H1 (cell line): ENCODE measurements at regions not wholly inside any gene's neighbourhood (a gene's known extent, or its start where the extent isn't known, plus 50 kb on each side); places are given as distances from the start of the nearest gene placed in this dataset.

Experiments used
- CTCF ChIA-PET: fragments of 300-600 bp; sonication (Branson Sonifier 250); formaldehyde crosslinking; loops from one replicate; lab custom pipeline; 2021; ENCODE audit not compliant: partially characterized antibody; lab: Charles Lee
- POLR2A ChIA-PET: fragments of 300-600 bp; sonication (Branson Sonifier 250); formaldehyde crosslinking; loops from one replicate; lab custom pipeline; 2021; ENCODE audit warnings: inconsistent platforms; ENCODE audit not compliant: partially characterized antibody; lab: Charles Lee
- DNase-seq, 2 experiments: peaks; one replicate each; pipeline versions ENCODE4 v3.0.0 to v3.0.0-alpha.2; 2010 to 2022; ENCODE audit warnings: low spot score in 2 of 2, low read depth in 1 of 2, mixed read lengths in 1 of 2
- FAIRE-seq: peaks from 2 replicates; lab custom pipeline; 2011; peaks lifted over from hg19 to GRCh38; lab: Jason Lieb, UNC
- H2AFZ ChIP-seq: 2 replicates; pipeline ENCODE4 v1.8.1; 2012; ENCODE audit warnings: low read length, inconsistent platforms
- H2AK5ac ChIP-seq: 2 replicates; pipeline ENCODE4 v1.6.1; 2013; ENCODE audit warnings: low read depth, low read length
- H2BK120ac ChIP-seq: replicated peaks from 2 replicates; pipeline ENCODE3; 2013; ENCODE audit warnings: low read depth, low read length, inconsistent platforms
- H2BK12ac ChIP-seq: 2 replicates; pipeline ENCODE4 v1.6.1; 2013; ENCODE audit warnings: low read depth, low read length
- H2BK15ac ChIP-seq: 2 replicates; pipeline ENCODE4 v1.6.1; 2013; ENCODE audit warnings: low read length
- H2BK20ac ChIP-seq: 2 replicates; pipeline ENCODE4 v1.6.1; 2013; ENCODE audit warnings: low read length
- H2BK5ac ChIP-seq: 2 replicates; pipeline ENCODE4 v1.6.1; 2013; ENCODE audit warnings: low read depth, low read length
- H3K14ac ChIP-seq: 2 replicates; pipeline ENCODE4 v1.6.1; 2013; ENCODE audit warnings: inconsistent platforms; ENCODE audit not compliant: insufficient read length
- H3K18ac ChIP-seq: 2 replicates; pipeline ENCODE4 v1.6.1; 2013; ENCODE audit warnings: low read length; ENCODE audit errors: extremely low read depth
- H3K23ac ChIP-seq: 2 replicates; pipeline ENCODE4 v1.6.1; 2013; ENCODE audit warnings: inconsistent platforms; ENCODE audit not compliant: insufficient read length
- H3K23me2 ChIP-seq: 2 replicates; pipeline ENCODE4 v1.6.1; 2013; ENCODE audit warnings: low read depth, low read length
- H3K27ac ChIP-seq: 2 replicates; pipeline ENCODE4 v1.6.1; 2011; ENCODE audit warnings: low read depth, low read length, inconsistent platforms
- H3K27me3 ChIP-seq, 4 experiments: replicated peaks in 1 of 4; 1 replicate in 1 of 4; 2 replicates in 3 of 4; pipeline versions ENCODE4 v1.6.1 to v1.8.1; 2011 to 2013; ENCODE audit warnings: low read length in 3 of 4, mild to moderate bottlenecking in 3 of 4, inconsistent platforms in 2 of 4, mixed read lengths in 2 of 4, moderate library complexity in 1 of 4; ENCODE audit not compliant: control insufficient read depth in 3 of 4, insufficient read depth in 3 of 4; ENCODE audit errors: extremely low read depth in 1 of 4
- H3K36me3 ChIP-seq, 4 experiments: 2 replicates each; pipeline versions ENCODE4 v1.6.1 to v1.8.1; 2011 to 2013; ENCODE audit warnings: mild to moderate bottlenecking in 4 of 4, low read length in 3 of 4, moderate library complexity in 2 of 4, control low read depth in 1 of 4, inconsistent platforms in 1 of 4; ENCODE audit not compliant: insufficient read depth in 4 of 4, control insufficient read depth in 2 of 4
- H3K4ac ChIP-seq: replicated peaks from 2 replicates; pipeline ENCODE3; 2013; ENCODE audit warnings: low read length, low read depth, mixed read lengths, inconsistent platforms; ENCODE audit not compliant: insufficient read length
- H3K4me1 ChIP-seq, 4 experiments: replicated peaks in 1 of 4; 1 replicate in 1 of 4; 2 replicates in 3 of 4; pipeline versions ENCODE4 v1.6.1 to v1.8.1; 2011 to 2013; ENCODE audit warnings: low read length in 3 of 4, inconsistent platforms in 2 of 4, mixed read lengths in 1 of 4; ENCODE audit not compliant: insufficient read depth in 4 of 4, control insufficient read depth in 3 of 4
- H3K4me2 ChIP-seq, 2 experiments: 2 replicates each; pipeline versions ENCODE4 v1.6.1 to v1.8.1; 2011 to 2013; ENCODE audit warnings: low read depth in 2 of 2, low read length in 2 of 2, control low read depth in 1 of 2, inconsistent platforms in 1 of 2, mild to moderate bottlenecking in 1 of 2; ENCODE audit not compliant: insufficient read depth in 1 of 2
- H3K4me3 ChIP-seq, 4 experiments: fragments of 200-600, 300-600 bp in 1 of 4; sonication (generic), shearing (Covaris generic), sonication (Bioruptor Twin) in 1 of 4; 2 replicates each; pipeline versions ENCODE4 v1.5.1 to v1.8.1; 2011 to 2016; ENCODE audit warnings: low read length in 4 of 4, low read depth in 3 of 4, control low read depth in 2 of 4, inconsistent platforms in 2 of 4, mild to moderate bottlenecking in 2 of 4, mixed read lengths in 1 of 4, moderate library complexity in 1 of 4; ENCODE audit not compliant: insufficient read depth in 2 of 4; ENCODE audit errors: extremely low read depth in 1 of 4
- H3K56ac ChIP-seq: replicated peaks from 2 replicates; pipeline ENCODE3; 2013; ENCODE audit warnings: low read depth, mild to moderate bottlenecking, mixed read lengths, low read length, inconsistent platforms; ENCODE audit not compliant: insufficient read length
- H3K79me1 ChIP-seq: 2 replicates; pipeline ENCODE4 v1.6.1; 2013; ENCODE audit warnings: low read depth, low read length, control low read depth
- H3K79me2 ChIP-seq, 2 experiments: 2 replicates each; pipeline versions ENCODE4 v1.6.1 to v1.8.1; 2012 to 2013; ENCODE audit warnings: low read length in 2 of 2, mild to moderate bottlenecking in 2 of 2, inconsistent platforms in 1 of 2; ENCODE audit not compliant: insufficient read depth in 2 of 2, control insufficient read depth in 1 of 2
- H3K9ac ChIP-seq, 4 experiments: replicated peaks in 1 of 4; 1 replicate in 1 of 4; 2 replicates in 3 of 4; pipeline versions ENCODE4 v1.6.1 to v1.8.1; 2011 to 2013; ENCODE audit warnings: low read depth in 3 of 4, low read length in 3 of 4, control low read depth in 2 of 4, mild to moderate bottlenecking in 2 of 4, moderate library complexity in 2 of 4, inconsistent platforms in 1 of 4; ENCODE audit errors: extremely low read depth in 1 of 4
- H3K9me3 ChIP-seq, 2 experiments: 2 replicates each; pipeline versions ENCODE4 v1.6.1 to v1.8.1; 2012 to 2013; ENCODE audit warnings: mild to moderate bottlenecking in 2 of 2, moderate library complexity in 2 of 2, control low read depth in 1 of 2, inconsistent platforms in 1 of 2, low read depth in 1 of 2, low read length in 1 of 2, mixed read lengths in 1 of 2; ENCODE audit not compliant: insufficient read depth in 2 of 2
- H4K20me1 ChIP-seq, 2 experiments: replicated peaks in 1 of 2; 2 replicates each; pipeline versions ENCODE3 to v1.8.1; 2011 to 2013; ENCODE audit warnings: inconsistent platforms in 2 of 2, low read length in 2 of 2, mild to moderate bottlenecking in 1 of 2; ENCODE audit not compliant: insufficient read depth in 2 of 2, control insufficient read depth in 1 of 2
- H4K5ac ChIP-seq: 2 replicates; pipeline ENCODE4 v1.6.1; 2013; ENCODE audit warnings: low read length, low read depth, mixed read lengths, inconsistent platforms; ENCODE audit not compliant: insufficient read length
- H4K8ac ChIP-seq: 2 replicates; pipeline ENCODE4 v1.8.0; 2013; ENCODE audit warnings: mild to moderate bottlenecking, moderate library complexity, low read length, inconsistent platforms; ENCODE audit not compliant: insufficient read depth; ENCODE audit errors: extremely low read depth
- H4K91ac ChIP-seq: replicated peaks from 2 replicates; pipeline ENCODE3; 2013; ENCODE audit warnings: low read length, mixed read lengths, inconsistent platforms; ENCODE audit not compliant: insufficient read length
- JUN ChIP-seq: IDR thresholded peaks from 2 replicates; pipeline ENCODE4 v1.6.1; 2011; ENCODE audit warnings: low read depth, mild to moderate bottlenecking, improper control_type of control experiment, low read length
- YY1 ChIP-seq: IDR thresholded peaks from 2 replicates; pipeline ENCODE4 v1.6.1; 2011; ENCODE audit warnings: low read depth, mild to moderate bottlenecking, low read length
- whole genome bisulfite sequencing, 2 experiments: shearing (Covaris generic) in 1 of 2; methylation state at CpG; one replicate each; pipeline versions ENCODE4 v1.1.6 to v1.1.7; 2013 to 2015; ENCODE audit warnings: low lambda C conversion rate in 2 of 2, mixed read lengths in 2 of 2, inconsistent platforms in 1 of 2, low coverage in 1 of 2, missing lambda C conversion rate in 1 of 2; ENCODE audit not compliant: insufficient replicate concordance in 2 of 2, insufficient coverage in 1 of 2, insufficient read length in 1 of 2; ENCODE audit errors: extremely low coverage in 1 of 2, missing lambda C conversion rate in 1 of 2; 5-methylcytosine and 5-hydroxymethylcytosine counted together

GRCh38 chr17:79400989-79401703 is 209.7 kb downstream of the RBFOX3 start:
- Histone ChIP-seq H3K56ac (no peak overlapping the region), H3K23me2 (peaks cover 4% of the 10 kb centered on the region; the same call in 1 of the 2 replicates), H3K79me1 (no peaks in the 10 kb centered on the region), H4K91ac (peak overlapping the region; percentile 8), H2BK120ac (no peak overlapping the region), H2BK15ac (no peak overlapping the region), H4K5ac (no peak overlapping the region), H2BK20ac (0 out of 2 replicates have a peak overlapping the region, but pooled peaks have one; percentile 77), H2AK5ac (no peak overlapping the region), H3K9me3 (no peaks in the 10 kb centered on the region), H3K36me3 (no peaks in the 10 kb centered on the region), H3K9ac (no peak overlapping the region), H2BK5ac (no peak overlapping the region), H4K8ac (no peak overlapping the region), H3K4me2 (peak overlapping the region; percentile 44 to 80), H3K27me3 (peaks cover 0 to 24% (median 15%) of the 10 kb centered on the region in 4 experiments; a peak in 6 of 7 replicates), H2BK12ac (0 out of 2 replicates have a peak overlapping the region, but pooled peaks have one; percentile 4), H3K27ac (no peak overlapping the region), H3K79me2 (no peaks in the 10 kb centered on the region), H3K18ac (peak overlapping the region; percentile 29; the same call in 1 of the 2 replicates), H3K4me3 (peak overlapping the region; percentile 32 to 59 (median 46); a peak in 7 of 8 replicates), H4K20me1 (no peaks in the 10 kb centered on the region), H3K4ac (no peak overlapping the region), H3K23ac (no peak overlapping the region), H3K14ac (no peak overlapping the region), H2AFZ (peak overlapping the region; percentile 85), H3K4me1 (peaks cover 0 to 8% (median 5%) of the 10 kb centered on the region in 4 experiments; a peak in 6 of 7 replicates)
- ChIA-PET CTCF (interaction anchor here (0.6 to 4.0 kb wide), 76 partner anchors 8 to 1417 kb away, joined by 3 to 44 read pairs (median 4); no protein-coding TSS in a partner anchor), POLR2A (interaction anchor here (0.6 to 1.0 kb wide), 3 partner anchors 9 to 13 kb away, joined by 3 to 5 read pairs (median 3); no protein-coding TSS in a partner anchor)
- FAIRE-seq (peak; percentile 24), DNase-seq (peak; percentile 47 to 90)
- WGBS, 2 experiments = 16% methylated on average over 33 of the region's 33 CpGs; no CpG with 5 or more reads in 1 of the 2 experiments
- TF ChIP-seq JUN (no peak), YY1 (peak; percentile 13; the same call in 1 of the 2 replicates)
